Stimulated activated CD8-positive, alpha-beta memory T cell treated with anti-CD3 and anti-CD28 coated beads, Interleukin-4, amount 100 ng/mL, for 4 hours (primary cell): ENCODE measurements at regions not wholly inside any gene's neighbourhood (a gene's known extent, or its start where the extent isn't known, plus 50 kb on each side); places are given as distances from the start of the nearest gene placed in this dataset.
"Not testable (repeated sequence)": the region's sequence is repeated elsewhere in the genome, so short reads cannot be mapped to it uniquely, and the experiment has no call there.

Experiments
- DNase-seq, 2 donors: peaks; one replicate each; pipeline ENCODE4 v3.0.0-alpha.2; 2020; ENCODE audit warnings: low read depth in 2 of 2, low spot score in 1 of 2

DNA sequence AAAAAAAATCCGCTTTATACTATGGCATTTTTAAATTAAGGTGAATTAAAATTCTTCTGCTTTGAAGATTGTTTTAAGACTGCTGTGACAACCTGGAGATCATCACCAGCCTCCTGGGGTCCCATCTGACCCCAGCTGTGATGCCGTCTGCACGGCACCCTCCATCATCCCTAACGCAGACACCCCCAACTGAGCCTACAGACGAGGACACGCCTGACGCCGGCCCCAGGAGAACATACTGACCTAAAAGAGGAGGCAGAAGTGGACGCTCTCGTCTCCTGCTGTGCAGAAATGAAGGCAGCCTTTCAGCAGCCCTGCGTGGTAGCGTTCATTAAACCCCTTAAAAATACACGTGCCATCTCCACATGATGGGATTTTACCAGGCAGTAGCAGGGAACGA lies 125.6 kb upstream of the PPP1R26 start:
- DNase-seq, result no peak

DNA sequence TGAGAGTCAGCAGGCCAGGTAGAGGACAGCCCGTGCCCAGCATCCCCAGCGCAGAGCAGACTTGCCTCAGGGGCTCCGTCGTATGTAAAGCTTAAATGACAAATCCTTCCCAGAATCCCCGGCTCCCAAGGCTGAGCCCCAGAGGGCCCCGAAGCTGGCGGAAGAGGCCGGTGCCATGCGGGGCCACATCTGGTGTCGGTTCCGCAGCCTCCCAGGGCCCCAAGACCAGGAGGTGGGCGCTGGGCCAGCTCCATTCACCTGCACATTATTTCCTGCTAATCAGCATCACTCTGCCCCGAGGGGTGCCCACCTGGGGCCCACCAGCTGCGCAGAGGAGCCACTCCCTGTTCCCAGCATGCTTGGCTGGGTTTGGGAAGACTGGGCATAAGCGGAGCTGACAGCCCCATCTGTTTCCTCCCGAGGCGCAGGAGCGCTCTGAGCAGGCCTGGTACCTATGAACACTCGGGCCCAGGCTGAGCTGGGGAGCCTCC lies 124.0 kb upstream of the PPP1R26 start:
- no peak for DNase-seq

DNA sequence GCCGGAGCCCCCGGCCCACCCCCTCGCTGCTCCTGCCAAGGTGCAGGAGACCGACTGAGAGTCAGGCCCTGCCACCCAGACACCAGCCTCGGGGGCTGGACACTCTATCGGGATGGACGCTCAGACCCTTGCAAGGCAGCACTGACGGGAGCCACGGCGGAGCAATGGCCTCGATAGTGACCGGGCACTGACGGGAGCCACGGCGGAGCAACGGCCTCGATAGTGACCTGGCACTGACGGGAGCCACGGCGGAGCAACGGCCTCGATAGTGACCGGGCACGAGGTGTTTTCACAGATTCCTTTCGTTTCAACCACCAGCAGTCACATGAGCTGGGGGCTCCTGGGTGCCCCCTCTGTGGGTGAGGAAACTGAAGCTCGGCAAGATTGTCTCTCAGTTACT lies 123.6 kb upstream of the PPP1R26 start:
- DNase-seq, result no peak

DNA sequence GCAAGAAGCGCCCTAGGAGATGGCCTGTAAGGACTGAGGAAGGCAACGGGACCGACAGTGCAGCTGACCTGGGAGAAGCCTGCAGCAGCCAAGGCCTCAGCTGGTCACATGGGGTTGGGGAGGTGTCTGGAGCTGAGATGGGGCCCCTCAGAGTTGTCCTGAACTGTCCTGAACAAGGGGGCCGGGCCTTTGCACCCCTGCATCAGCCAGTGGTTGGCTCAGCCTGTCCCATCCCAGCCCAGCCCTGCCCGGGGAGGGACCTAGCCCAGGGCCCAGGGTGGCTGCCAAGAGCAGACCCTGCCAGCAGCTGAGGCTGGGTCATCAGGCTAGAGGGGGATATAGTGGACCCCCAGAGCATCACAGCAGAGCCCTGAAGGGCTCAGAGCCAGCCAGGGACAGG lies 122.8 kb upstream of the PPP1R26 start:
- no peak for DNase-seq

DNA sequence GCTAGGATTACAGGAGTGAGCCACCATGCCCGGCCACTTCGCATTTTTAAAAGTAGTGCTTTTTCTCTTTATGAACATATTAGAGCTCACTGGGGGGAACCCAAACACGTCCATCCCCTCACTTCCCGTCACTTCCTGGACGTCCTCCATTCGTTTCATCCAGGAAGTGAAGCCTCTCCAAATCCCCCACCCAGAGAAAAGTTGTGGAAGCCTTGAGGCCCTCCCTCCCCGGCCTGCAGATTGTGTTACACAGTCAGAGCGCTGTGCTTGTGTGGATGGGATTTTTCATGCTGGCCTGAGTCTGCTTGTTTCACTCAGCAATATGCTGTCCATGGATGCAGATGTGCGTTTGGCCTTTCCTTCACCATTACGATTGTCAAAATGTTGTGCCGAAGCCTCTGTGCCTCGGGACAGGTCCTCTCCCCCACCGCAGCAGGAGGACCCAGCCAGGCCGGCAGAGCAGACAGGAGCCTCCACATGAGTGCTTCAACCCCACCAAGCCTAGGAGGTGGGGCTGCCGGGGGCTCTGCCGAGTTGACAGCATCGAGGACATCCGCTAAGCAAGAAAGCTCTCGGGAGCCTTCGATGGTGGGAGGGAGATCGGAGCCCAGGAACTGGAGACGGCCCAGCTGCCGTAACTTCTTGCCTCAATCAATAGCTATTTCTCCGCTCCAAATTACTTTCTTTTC lies 121.6 kb upstream of the PPP1R26 start:
- DNase-seq, result no peak

DNA sequence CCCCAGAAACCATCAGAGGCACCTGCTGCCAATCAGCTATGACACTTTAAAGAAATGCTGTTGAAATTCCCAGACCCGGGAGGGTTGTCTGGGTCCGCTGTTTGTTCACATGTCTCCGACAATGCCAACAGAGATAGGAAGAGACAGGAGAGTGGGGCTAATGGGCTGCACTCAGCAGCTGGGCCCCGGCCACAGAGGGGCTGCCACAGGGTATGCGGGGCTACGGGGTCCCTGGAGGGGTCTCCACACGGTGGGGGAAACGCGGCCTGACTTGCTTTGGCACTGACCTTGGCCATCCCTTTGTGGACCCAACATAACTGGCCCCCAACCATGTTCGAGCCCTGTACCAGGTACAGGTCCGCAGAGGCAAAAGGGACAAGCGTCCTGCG lies 121.0 kb upstream of the PPP1R26 start:
- no peak for DNase-seq

DNA sequence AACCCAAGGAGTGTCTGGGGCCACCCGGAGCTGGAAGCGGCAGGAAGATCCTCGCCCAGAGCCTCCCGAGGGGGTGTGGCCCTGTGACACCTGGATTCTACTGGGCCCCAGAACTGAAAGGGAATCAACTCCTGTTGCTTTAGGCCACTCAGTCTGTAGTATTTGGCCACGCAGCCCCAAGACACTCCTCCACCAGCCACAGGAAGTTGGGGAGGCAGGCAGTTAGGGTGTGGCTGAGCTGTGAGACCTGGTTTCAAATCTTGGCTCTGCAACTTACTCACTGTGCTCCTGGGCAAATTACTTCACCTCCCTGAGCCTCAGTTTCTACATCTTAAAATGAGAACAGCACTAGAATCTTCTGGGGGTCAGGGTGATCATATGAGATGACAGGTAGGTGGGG lies 119.8 kb upstream of the PPP1R26 start:
- DNase-seq, result no peak

DNA sequence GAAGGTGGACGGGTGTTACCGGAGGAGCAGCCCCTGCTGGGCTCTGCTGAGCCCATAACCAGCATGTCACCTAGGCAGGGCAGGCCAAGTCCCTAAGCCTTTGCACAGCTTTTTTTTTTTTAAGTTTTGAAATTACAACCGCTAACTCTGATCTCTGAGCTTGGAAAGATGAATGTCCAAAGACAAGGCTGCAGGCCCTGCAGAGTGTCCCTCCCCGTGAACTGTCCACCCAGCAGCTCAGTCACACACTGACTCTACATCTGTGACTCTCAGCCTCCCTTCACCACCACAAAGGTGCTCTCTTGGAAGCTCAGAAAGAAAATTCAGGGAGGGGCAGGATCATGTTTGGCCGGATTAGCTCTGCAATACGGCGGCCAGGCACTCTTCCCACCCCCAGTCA lies 119.0 kb upstream of the PPP1R26 start:
- no peak for DNase-seq

DNA sequence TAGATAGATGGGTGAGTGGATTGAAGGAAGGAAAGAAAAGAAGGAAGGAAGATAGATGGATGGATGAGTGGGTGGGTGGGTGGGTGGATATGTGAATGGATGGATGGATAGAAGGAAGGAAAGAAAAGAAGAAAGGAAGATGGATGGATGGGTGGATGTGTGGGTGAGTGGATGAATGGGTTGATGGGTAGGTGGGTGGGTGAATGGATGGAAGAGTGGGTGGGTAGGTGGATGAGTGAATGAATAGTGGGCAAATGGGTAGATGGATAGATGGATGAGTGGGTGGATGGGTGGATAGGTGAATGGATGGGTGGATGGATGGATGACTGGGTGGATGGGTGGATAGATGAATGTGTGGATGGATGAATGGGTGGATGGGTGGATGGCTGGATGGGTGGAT lies 117.9 kb upstream of the PPP1R26 start:
- not testable (repeated sequence) for DNase-seq

DNA sequence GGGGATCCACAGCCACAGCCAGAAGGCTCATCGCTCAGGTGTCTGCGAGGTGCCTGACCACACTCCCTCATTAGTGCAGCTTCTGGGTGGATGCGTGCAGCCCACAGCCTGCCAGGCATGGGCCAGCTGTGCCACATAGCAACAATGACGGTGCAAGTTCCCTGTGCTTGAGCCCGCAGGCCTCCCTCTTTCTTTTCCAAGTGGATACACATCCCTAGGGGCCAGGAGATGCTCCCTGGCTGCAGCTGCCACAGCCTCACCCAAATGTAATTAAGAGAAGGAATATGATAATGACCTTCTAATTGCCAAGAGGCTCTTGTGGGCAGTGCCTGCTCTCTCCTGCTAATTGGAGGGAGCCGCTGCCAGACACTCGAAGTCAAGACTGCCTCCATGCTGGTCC lies 116.0 kb upstream of the PPP1R26 start:
- DNase-seq, result no peak

DNA sequence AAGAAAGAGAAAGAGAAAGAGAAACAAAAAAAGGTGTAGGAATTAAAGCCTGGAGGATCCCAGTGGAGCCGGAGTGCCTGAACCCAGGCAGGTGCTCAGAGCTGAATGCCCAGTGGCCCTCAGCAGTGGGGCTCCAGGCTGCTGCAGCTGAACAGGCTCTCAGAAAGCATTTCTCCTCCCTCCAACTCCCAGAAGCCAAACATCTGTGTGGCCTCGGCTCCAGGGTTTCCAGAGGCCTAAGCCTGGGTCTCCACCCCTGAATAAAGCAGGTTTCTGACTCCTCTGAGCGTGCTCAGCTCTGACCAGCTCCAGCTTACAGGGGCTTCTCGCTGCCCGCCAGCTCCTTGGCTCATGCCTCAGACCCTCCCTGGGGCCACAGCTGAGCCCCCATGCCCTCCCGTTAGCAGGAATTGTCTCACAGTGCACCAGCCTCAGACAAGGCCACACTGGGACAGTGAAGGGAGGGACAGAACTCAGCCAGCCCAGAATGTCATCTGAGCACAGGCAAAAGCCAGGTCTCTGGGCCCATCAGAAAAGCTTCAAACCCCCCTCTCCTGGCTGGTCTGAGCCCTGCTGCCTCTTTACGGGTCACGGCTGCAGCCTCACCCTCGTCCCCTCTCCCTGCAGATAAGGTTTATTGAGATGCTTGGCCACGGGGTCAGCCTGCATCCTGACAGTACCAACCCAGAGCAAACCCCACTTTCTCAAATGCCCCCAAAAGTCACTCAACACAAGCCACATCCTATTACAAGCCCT lies 114.4 kb upstream of the PPP1R26 start:
- DNase-seq, result no peak

DNA sequence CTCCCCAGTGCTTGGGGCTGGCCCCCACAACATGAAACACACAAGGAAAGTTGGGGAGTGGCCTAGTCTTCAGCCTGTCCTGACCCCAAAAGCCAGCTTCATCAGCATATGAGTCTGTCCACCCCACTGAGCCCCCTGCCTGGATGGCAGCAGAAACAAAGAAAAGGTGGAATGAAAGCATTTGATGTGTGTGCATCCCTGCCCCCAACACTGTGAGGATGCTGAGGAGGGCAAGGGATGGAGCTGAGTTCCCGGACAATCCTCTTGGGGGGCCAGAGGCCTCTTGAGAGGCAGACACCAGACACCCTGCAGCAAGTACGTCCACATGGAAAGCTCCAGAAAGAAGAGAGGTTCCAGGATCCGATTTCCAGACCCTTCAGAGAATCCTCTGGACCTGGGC lies 113.5 kb upstream of the PPP1R26 start:
- DNase-seq, result no peak

DNA sequence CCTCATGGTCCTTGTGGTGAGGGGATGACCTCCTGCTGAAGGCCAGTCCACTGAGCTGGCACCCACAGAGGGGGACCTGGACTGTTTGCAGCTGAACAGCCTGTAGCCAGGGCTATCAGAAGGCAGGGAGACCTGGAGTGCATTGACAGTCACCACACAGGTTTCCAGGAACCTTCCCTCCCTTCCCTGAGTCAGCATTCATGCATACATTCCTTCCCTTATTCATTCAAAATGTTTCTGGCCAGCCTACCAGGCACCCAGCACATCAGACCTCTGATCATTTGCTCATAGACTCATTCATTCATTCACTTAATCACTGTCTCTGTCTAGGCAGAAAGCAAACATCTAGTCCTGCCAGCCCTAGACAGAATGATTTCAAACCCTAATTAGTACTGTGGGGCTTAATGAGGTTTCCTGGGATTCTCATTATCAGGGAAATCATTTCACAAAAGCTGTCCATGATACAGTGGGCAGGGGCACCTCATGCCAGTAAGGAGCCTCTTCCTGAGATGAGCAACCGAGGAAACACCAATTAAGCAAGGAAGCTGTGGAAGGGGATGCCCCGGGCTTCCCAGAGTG lies 110.1 kb upstream of the PPP1R26 start:
- no peak for DNase-seq

DNA sequence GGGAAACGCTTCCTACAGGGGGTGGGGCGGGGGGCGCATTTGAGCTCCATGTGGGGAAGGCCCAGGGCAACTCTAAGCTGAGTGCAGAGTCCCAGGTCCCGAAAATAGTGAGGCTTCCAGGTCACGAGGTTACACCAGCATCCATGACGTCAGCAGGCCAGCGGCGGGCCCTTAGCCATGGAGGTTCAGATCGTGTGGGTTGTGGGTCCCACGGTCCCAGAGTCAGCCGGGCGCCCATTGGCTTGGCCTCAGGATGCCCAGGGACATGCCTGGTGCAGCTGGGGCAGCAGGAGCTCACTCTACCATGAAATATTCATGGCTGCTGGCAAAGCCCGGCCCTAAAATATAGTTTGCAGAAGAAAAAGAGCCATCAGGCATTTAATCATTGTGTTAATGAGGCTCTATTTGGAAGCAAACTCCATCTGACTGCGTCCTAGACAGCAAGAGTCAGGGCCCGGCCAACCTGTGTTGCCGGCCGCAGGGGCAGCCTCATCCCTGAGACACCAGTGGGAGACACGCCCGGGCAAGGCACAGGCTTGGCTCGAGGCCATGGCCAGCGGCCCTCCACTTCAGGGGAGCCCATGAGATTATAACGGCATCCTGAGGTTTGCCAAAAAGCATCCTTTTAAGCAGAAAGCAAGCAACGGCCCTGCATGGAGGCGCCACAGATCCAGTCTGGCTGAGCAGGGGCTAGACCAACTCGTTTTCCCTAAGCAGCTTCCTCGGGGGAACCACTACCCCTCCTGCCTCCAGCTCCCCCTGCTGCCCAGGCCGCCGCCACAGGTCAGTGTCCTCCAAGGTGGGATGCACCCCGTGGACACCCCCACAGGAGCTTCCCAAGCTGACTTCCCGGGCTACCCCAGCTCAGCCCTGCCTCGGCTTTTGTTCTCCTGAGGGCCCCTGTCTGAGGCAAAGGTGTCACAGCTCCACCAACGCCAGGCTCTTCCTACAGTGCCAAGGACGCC lies 108.9 kb upstream of the PPP1R26 start:
- DNase-seq, result no peak

DNA sequence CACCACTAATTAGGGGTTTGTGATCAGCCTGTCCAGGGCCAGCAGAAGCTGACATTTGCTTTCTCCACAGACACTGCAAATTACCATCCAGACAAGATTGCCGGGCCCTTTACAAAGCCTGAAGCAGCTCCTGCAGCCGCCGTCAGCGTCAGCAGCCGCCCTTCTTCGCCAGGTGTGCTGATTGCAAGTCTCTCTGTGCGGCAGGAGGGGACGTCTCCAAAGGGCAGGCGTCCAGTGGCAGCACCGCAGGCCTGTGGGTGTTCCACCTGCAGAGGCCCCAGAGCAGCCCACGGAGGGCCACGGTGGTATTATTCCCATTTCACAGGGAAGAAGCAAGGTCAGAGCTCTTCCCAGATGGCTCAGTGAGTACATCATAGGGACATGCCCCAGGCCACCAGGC lies 108.0 kb upstream of the PPP1R26 start:
- no peak for DNase-seq

DNA sequence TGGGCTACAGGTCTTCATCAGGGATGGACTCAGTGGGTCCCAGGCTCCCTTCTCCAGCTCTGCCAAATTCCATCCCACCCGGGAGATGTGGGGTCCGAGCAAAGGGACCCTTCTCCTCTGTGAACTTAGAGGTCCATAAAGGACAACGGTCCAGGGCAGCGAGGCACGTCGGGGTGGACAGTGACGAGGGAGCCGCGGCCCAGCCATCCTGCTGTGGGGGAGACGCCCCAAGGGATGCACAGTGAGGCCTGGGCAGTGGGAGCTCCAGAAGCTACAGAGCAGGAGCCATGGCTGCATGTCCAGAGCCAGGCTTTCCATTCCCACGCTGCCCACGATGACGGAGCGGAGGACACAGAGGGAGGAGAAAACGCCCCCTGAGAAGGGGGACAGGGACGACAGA lies 107.5 kb upstream of the PPP1R26 start:
- DNase-seq, result no peak

DNA sequence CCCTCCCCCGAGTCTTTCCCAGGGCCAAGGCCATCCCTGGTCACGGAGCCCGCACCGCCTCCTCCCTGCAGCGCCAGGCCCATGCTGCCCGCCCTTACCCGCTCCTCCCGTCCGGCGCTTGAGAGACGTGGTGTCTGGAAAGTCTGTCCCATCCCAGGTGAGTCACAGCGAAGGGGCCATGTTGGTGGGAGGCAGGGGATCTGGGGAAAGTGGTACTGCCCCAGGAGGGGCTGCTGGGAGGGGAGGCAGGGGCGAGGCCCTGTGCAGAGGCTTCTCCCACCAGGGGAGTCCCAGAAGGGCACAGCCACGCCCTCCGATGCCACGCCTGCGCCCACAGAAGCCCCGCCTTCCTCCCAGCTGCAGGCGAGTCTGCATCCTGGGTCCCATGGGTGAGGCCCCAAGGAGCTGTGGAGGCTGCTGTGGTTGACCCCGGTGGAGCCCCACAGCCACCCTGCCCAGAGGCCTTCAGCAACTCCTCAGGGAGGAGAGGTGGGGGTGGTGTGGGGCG lies 107.0 kb upstream of the PPP1R26 start:
- no peak for DNase-seq

DNA sequence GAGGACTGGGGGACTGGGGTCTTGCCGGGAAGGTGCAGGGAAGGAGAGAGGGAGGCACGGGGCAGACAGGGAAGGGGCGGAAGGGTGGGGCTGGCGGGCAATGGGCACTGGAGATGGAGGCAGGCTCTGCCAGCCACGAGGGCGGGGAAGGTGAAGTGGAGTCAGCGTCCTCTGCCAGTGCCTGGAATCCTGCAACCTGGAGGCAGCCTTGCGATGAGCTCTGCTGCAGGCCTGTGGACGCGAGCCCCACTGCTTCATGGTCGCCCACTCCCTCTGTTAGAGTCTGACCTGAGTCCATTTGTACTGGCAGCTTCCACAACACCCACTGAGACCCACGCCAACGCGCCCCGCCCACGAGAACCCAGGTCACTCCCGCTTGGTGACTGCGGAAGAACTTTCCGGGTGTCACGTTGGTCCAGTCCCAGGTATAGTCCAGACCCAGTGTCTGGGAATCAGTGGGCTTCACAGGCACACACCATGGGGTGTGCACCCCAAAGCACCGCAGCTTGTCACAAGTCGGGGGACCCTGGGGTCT lies 106.4 kb upstream of the PPP1R26 start:
- DNase-seq, result no peak

DNA sequence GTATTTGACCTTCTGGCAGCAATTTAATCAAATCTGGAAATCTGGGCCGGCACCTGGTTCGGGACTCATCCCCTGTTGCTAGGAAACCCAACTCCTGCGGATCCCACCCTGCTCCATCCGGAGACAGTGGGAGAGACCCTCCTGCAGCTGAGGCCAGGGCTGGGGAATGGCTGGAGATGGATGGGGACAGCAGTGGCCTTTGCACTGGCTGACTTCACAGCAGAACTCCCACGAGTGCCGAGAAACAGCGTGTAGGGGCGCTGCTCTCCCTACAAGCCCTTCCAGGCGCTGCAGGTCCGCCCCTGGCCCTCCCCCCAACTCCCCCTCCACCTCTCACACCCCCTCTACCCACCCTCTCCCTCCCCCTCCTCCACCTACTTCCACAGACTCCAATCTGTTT lies 105.8 kb upstream of the PPP1R26 start:
- no peak for DNase-seq

DNA sequence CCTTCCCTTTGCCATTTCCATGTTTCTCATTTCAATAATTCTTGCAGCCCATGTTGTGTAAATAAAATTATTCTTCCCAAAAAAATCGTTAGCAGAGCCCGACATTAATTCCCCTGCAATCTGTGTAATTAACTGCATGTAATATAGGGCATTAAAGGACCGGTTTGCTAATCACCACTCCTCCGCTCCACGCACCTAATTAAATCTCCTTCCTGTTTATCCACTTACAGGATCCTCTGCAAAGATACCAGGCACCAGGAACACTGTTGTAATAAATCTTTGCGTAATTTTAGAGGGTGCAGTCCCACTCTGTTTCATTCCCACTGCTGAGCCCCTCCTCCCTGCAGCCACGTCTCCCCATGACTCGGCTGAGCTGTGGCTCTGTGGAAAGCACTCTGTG lies 105.0 kb upstream of the PPP1R26 start:
- DNase-seq, result no peak

DNA sequence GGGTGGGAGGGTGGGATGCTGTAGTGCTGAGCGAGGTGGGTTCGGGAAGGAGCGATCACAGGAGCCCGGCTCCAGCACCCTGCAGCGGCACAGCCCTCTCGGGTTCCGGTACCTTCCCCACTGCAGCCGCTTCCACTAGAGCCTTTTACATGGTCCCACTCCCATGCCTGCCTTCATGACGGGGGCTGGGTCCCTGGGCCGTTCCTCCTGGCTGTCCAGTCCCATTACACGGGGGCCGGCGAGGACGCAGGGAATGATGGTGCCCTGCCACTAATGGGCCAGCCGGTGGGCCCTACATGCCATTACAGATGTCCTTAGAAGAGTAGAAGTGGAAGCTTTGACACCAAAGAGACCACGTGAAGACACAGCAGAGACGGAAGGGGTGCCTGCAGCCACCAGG lies 104.6 kb upstream of the PPP1R26 start:
- DNase-seq, result no peak
